HG02938 (cell line): ENCODE measurements at regions not wholly inside any gene's neighbourhood (a gene's known extent, or its start where the extent isn't known, plus 50 kb on each side); places are given as distances from the start of the nearest gene placed in this dataset.

Source experiments
- ATAC-seq: cut with Tn5 transposase; IDR thresholded peaks from one replicate; pipeline ENCODE4 v1.9.1; 2021; ENCODE audit warnings: mild to moderate bottlenecking, moderate library complexity; ENCODE audit not compliant: unreplicated experiment

DNA sequence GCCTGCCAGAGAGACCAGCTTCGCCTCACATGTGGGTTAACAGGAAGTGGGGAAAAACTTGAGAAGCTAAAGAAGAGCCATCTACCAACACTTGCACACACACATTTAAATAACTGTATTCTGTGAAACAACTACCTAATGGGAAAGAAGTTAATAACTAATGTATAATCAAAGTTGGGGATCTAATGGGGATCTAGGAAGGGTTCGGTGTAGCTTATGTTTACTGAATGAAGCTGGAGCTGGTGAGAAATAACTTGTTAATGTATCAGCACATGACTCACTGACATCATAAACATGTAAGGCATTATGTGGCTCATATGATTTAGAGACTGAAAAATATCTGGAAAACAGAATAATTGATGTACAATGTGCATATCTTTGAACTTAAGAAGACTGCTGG lies 421.3 kb upstream of the NXPH2 start:
- no peak for ATAC-seq

DNA sequence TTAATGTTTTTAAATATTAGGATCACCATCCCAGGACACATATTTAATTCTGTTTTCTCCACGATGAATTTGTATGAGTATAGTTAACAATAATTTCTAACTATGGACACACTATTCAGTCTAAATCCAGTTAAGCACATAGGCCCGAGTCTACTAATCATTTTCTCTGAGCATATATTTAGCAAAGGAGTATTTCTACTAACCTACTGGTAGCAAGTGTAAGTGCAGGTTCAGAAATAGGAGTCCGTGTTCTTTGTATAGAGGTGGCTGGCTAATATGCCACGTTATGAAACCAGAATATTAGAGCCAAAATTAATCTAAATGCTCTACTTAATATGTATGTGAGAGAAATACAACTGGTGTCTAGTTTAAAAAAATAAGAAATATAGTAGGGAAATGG lies 416.6 kb upstream of the NXPH2 start:
- ATAC-seq, result no peak

DNA sequence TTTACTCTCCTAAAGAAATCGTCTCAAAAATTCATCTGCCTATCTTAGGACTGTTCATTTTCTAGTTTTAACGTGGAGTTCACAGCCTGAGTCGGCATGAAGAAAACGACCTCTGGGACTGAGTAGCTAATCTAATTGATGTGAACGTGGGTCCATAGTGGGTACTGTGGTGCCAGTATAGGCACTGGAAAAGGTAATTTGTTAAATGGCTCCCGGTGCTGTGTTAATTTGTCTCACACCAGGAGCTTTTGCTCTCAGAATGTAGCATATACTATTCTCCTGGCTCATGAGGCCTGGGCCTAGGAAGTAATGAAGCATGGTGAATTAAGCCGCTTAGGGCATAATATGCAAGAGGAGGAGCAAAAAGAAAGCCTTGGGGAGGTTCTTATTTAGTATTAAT lies 414.4 kb upstream of the NXPH2 start:
- no peak for ATAC-seq

DNA sequence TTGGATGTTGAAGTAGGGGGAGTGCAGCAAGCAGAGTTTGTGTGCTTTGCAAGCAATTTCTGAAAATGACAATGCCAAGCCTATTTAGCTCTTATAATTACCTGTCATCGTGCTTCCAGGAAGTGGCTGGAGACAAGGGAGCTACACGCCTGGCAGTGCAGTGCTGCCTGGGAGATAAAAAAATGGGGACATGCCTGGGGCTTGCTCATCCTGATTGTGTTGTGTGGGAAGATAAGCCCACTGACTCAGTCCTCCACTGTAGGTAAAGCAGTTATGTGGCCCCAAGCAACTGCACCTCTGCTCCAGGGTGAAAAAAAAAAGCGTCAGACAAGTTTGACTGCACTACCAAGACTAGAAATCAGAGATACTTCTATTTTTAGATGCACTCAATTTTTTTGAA lies 396.9 kb upstream of the NXPH2 start:
- ATAC-seq, result no peak

DNA sequence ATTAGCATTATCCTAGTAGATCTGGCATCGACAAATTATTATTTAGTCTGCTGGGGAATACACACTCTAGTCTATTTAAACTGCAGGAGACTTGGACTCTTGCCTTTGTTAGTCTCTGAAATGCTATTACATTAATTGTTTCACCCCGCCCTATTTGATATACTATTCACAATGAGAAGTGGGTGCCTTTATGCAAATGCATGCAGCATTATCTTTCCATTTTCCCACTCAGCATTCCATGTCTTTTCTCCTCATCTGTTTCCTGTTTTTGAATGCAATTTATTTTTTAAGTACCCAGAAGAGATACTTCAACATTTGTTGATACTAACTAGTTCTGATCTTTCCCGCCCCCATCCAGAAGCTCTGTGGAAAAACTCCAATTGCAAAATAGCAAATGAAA lies 395.3 kb upstream of the NXPH2 start:
- no peak for ATAC-seq

DNA sequence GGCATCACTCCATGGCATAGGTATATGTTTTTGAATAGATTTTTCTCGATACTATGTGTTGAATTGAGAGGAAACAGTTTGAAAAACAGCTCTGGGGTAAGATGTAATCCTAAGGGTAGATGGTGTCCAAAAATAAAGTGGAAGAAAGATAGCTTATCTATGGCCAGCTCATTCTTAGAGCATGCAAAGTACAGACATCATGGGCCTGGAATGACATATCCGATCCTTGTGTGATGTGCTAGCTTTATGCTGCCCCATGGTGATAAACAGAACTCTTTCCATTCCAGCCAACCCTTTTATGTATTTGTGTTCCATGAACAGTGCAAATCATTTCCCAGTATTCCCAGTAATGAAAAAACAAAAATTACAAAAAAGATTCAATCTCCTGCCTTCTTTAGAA lies 390.2 kb upstream of the NXPH2 start:
- no peak for ATAC-seq

DNA sequence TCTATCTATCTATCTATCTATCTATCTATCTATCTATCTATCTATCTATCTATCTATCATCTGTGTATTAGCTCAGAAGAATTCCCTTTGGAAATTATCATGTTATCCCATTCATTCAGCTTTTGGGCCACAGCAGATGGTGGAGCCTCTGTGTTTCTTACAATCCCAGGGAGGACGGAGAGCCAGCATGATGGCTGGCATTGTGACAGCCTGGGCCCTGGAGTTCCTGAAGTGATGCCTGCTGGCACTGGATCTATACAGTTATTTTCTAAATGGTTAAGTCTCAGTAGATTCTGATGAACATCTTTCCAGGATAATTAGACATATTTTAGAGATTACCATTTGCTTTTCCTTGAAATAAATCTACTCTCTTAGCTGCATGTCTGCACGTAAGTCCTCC lies 385.4 kb upstream of the NXPH2 start:
- no peak for ATAC-seq

DNA sequence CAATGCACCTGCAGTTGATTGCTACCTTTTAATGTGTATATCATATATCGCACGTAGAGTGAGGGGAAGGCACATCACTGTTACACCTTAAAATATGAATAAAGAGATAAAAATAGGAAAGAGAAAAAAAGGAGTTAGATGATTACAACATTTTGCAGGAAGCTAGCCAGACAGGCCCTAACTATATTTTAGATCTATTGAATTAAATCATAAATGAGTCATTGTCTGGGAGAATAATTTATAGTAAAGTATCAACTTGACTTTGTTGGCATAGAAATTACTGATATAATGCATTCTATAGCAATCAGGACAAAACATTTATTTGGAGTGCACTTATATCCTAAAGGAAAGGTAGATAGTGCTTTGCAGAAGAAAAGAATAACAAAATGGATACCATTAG lies 384.9 kb upstream of the NXPH2 start:
- ATAC-seq, result no peak

DNA sequence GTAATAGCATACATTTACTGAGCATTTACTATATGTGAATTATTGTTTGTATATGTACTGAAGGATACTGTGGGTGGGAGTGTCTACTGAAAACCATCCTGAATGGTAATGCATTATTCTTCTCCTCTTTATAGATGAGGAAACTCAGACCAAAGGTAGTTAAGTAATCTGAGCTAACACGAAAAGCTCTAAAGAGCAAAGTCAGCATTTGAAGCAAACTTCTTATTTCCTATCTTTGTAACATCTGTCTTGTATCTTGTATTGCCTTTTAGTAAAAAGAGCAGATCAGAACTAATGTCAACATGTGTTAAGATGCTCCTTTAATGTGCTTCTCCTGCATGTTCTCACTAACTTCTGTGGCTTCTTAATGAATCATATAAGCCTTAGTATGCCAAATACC lies 382.8 kb upstream of the NXPH2 start:
- no peak for ATAC-seq

DNA sequence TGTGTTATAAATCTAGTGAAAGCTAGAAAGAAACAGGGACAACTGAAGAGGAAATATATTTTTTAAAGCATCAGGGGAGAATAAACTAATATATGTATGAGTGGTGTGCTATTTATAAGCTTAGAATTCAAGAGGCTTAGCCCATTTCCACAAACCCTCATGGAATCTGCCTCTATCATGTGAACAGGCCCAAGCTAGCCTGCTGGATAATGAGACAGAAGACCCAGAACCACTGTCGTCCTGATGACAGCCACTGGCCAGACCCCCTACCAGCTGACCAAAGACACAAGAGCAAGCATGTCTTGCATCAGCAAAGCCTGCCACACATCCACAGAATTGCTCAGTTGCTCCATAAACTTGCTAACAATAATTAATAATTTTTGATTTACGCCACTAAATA lies 382.3 kb upstream of the NXPH2 start:
- no peak for ATAC-seq

DNA sequence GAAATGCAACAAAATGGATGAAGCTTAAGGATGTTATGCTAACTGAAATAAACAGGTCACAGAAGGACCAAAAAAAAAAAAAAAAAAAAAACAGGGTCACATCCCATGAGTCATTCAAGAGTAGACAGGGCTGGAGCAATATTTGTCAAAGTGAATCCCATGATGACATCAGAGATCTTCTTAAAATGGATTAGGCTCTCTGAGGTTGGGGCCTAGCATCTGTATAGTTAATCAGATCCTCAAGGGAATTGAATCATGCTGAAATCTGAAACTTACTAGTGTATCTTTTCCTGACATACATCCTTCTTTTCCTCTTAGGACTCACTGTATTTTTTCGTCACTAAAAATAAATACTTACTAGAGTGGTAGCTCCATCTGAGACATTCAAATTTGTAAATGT lies 380.6 kb upstream of the NXPH2 start:
- ATAC-seq, result no peak

DNA sequence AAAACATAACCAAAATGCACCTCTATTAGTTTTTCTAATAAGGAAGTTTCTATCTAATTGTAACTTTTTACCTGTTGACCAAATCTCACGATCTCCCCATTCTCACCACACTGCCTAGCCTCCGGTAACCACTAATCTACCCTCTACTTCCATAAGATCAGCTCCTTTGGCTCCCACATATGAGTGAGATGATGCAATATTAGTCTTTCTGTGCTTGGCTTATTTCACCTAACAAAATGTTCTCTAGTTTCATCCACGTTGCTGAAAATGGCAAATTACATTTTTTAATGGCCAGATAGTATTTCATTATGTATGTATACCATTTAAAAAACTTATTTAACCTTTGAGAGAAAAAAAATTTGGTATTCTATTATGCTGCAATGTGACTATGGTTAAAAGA lies 379.0 kb upstream of the NXPH2 start:
- no peak for ATAC-seq

DNA sequence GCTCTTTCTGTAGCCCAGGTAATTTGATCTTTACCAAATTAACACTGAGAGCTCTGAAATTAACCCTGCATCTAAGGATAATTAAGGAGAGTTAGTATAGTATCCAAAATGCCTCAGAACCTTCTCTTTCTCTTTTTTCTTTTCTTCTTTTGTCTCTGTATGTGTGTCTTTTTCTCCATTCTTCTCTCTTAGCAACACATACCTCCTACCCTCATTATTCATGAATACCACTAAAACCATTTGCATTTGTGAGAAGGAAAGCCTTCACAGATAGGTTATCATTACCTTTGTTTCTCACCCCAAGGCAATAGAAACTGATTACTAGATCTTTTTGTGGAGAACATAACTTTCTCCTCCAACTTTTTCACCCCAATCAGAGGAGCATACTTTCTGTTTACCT lies 376.5 kb upstream of the NXPH2 start:
- ATAC-seq, result no peak

DNA sequence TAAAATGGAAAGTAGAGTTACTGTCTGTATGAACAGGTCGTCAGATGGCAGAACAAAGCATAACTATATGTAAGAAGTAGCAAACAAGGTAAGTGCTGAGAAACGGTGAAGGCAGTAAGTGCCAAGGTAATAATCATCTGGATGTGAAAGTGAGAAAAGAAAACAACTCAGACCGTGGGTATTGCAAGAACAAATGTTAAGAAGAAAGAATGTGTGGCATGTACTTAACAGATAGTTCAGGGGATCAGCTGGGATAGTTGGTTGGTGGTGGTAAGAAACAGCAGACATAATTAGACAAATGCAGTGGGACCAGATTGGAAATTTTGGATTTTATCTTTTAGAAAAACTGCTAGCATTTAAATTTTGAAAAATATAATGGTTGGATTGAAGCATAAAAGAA lies 375.8 kb upstream of the NXPH2 start:
- ATAC-seq, result no peak

DNA sequence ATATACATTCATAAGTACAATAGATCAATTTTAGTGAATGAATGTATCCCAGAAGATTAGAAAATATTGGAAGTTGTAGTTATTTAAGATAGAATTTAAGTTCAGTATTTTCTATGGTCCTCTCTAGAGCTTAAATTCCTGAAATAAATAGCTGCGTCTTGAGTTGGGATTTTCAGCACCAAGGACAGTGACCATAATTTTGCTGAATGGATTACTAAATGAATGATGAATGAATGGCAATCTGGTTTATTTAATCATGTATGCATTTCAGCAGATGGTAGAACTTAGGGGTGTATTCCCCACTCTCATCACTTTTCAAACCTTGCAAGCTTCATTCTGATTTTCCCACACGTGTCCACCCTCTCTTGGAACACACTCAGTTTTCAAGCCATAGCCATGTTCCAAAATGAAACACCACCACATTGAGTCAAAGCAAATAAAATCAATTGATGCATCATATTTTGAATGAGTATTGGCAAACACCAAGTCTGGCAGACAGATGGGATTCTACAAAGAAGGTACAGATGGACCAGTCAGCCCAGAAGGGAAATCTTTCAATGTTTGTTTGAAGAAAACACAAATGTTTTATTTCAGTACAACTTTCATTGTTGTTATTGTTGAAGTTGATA lies 362.2 kb upstream of the NXPH2 start:
- ATAC-seq, result no peak

DNA sequence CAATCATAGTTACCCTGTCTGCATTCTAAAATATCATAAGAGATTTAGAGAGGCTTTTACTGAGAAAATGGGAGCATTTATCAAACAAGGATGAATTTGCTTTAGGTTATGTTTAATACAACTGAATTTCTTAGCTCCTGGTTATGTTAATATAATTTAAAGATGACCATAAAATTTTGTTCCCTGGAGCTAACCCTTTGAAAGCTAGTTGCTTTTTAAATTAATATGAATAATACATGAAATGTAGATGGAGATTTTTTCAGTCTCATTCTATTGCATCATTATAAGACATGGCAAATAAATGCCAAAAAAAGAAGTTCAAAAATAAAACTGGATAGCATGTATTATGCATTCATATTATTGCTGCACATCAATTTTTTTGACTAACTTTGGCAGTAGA lies 344.1 kb upstream of the NXPH2 start:
- ATAC-seq, result no peak

DNA sequence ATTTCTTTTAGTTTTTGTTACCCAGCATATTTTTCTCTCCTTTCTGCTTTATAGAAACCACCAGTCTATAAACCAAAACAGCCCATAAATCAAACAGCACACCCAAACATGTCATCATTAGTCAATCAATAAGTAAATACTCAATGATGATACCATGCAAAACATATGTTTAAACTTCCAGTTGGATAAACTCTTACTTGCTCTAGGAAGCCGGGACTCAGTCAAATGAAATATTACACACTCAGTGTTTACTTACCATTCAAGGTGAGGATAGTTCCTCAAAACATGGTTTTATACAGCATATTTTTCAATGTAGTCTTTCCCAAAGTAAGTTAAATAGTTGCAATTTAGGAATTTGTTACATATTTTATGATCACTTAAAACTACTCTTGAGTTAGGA lies 343.6 kb upstream of the NXPH2 start:
- no peak for ATAC-seq

DNA sequence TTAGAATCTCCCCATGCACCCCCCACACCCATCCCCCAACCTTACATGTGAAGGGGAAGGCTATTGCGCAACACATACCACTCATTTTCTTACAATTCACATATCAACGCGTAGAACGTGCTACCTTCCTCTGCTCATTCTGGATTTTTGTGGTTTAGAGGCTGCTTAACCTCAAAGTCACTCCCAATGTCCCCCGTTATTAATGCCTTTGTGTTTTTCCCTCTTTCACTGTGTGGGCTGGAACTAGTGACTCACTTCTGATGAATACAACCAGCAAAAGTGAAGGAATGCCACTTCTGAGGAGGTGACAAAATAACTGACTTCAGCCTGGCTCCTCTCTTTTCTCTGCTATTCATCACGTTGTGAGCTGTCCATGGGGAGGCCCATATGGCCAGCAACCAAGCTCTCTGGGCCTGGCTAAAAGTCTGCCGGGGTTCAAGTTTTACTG lies 342.5 kb upstream of the NXPH2 start:
- no peak for ATAC-seq

DNA sequence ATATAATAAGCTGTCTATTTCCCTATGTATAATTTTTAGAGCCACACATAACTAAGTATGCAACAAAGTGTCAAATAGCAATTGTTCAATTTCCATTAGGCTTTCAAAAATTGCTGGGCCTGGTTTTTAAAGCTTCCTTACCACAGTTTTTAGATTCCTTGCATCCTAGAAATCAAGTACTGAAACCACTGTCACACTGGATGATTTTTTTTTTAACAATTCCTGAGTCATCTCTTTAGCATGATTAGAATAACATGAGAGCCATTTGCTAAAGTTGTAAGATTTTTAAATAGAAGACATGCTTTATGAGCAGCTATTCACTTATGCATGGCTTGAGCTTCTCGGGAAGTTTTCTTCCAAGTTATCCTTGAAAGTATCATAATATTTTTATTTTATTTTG lies 319.5 kb upstream of the NXPH2 start:
- ATAC-seq, result no peak

DNA sequence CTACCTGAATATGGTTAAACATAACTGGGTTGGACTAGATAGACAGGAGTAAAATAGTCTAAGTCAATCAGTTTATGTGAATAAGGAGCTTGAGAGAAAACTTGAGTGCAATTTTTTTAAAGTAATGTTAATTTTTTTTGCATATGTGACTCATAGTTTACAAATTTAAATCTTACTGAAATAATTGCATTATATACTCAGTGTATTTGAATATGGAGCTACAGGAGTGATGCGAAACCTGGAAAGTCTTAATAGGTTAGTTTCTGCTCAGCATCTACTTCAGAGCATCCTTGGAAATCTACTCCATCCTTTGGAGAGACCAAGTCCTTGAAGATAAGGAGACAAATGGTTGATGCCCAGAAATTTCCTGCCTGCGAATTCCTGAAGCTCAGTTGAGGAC lies 318.8 kb upstream of the NXPH2 start:
- no peak for ATAC-seq

DNA sequence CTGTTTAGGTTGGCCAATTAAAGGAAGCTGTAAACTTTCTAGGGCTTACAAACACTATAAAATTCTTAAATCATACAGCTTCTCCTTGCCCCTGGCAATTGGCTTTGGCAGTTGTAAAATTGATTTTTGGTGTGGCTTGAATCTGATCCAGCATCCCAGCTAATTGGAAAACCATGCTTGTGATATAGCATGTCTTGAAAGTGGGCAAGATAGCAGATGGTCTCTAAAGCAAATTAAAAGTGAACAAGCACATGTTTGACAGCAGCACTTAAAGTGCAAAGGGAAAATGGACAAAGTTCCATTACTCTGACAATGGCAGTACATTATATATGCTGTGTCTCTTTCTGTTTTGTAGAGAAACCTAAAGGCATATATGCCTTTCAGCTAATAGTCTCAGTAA lies 302.9 kb upstream of the NXPH2 start:
- no peak for ATAC-seq

DNA sequence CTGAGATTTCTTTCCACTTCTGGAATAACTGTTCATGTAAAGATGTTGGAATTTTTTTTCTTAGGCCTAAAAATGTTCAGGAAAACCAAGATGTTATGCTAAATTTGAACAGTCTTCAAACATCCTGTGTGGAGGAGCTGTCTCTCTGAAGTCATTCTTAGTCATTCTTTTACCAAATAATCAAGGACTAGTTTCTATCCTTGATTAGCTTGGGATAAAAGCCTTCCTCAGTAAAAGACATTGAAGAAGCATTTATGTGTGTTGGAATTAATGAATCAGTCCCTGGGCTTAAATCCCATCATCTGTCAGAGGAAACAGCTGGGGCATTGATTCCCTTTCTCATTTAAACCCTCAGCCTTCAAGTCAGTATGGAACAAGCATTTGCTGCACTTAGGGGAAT lies 300.1 kb upstream of the NXPH2 start:
- ATAC-seq, result no peak

DNA sequence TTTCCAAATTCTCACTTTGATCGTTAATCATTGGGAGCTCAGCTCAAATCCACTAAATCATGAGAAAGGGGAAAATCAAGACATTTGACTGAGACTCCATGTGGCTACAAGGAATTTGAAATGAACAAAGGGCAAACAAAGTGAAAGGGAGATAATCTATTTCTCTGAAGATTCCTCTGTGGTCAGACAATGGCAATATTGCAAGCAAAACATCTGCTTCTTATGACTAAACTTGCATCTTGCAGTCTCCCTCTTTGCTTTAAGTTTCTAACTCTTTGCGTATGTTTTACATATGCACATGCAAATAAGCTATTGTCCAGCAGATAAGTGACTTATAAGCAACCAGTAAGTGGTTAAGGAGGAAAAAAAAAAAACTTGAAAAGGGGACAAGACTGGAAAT lies 299.1 kb upstream of the NXPH2 start:
- ATAC-seq, result no peak

DNA sequence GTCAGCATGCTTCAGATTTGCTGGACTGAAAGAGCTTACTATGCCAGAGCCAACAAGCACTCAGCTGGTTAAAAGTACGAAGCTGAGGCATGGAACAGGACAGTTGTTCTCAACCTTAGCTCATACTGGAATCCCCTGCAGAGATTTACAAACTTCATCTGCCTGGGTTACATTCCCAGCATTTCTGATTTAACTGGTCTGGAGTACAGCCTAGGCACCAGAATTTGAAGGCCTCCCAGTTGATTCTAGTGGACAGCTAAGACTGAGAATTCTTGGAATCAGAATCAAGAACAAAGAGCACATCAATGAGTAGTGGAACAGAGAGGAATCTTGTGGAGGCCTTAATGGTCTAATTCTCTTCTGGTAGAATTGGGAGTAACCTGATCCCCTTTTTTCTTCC lies 298.2 kb upstream of the NXPH2 start:
- ATAC-seq, result no peak
